ENCODE measurements at regions not wholly inside any gene's neighbourhood (a gene's known extent, or its start where the extent isn't known, plus 50 kb on each side); places are given as distances from the start of the nearest gene placed in this dataset.

DNA sequence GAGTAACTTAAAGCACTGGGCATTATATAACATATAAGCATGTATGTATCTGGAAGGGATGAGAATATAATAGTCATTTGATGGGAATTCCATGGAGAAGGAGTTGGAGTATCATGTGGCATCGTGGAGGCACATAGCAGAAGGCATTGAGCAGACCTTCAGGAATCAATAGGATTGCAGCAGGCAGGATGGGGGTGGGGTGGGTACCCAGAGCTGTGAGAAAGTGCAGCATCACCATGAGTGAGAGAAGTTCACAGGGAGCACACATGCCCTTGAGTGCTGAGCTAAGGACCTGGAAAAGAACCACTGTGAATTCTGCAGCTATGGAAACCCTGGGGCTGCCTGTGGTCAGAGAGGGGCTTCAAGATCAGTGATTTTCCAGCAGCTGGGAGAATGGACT is 57.3 kb downstream of the MED10 start:
- Histone ChIP-seq H3K4me3 (no peak overlapping the region), H3K36me3 (no peaks in the 10 kb centered on the region), H3K27me3 (no peaks in the 10 kb centered on the region), H3K9me3 (ENCODE audit: low read depth) (no peaks in the 10 kb centered on the region), H3K4me1 (ENCODE audit: low read depth) (no peaks in the 10 kb centered on the region), H3K27ac (no peak overlapping the region)
- DNase-seq (ENCODE audit: low read depth in 1 of 2, low spot score in 1 of 2) = no peak
- TF ChIP-seq, protein P1, sequence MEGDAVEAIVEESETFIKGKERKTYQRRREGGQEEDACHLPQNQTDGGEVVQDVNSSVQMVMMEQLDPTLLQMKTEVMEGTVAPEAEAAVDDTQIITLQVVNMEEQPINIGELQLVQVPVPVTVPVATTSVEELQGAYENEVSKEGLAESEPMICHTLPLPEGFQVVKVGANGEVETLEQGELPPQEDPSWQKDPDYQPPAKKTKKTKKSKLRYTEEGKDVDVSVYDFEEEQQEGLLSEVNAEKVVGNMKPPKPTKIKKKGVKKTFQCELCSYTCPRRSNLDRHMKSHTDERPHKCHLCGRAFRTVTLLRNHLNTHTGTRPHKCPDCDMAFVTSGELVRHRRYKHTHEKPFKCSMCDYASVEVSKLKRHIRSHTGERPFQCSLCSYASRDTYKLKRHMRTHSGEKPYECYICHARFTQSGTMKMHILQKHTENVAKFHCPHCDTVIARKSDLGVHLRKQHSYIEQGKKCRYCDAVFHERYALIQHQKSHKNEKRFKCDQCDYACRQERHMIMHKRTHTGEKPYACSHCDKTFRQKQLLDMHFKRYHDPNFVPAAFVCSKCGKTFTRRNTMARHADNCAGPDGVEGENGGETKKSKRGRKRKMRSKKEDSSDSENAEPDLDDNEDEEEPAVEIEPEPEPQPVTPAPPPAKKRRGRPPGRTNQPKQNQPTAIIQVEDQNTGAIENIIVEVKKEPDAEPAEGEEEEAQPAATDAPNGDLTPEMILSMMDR (IDR thresholded peaks at IDR 0.05; ENCODE audit: low read depth, low read length) = no peak

DNA sequence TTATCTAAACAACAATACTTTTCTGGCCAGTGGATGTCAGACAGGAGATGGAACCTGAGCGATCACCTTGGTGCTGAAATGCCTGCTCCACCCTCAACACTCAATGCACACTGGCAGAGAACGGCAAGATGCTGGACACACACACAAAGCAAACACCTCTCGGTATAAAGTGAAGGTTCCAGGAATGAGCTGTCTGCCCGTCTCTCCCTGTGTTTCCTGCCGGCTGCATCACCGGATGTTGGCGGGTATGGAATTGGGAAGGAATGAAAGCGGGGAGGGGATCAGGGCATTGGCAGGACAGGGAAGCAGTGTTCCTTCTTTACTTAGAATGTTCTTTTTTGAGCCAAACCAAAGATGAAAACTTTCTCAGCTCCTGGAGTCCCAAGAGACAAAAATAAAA is 59.2 kb downstream of the MED10 start:
- H3K9me3 ChIP-seq (ENCODE audit: low read depth) = no peaks in the 10 kb centered on the region
- H3K4me3 ChIP-seq = no peak overlapping the region
- TF ChIP-seq, protein P1 (IDR thresholded peaks at IDR 0.05; ENCODE audit: low read depth, low read length) = no peak
- no peaks in the 10 kb centered on the region for H3K36me3 ChIP-seq
- no peaks in the 10 kb centered on the region for H3K27me3 ChIP-seq
- H3K4me1 ChIP-seq (ENCODE audit: low read depth) = no peaks in the 10 kb centered on the region
- H3K27ac ChIP-seq = no peak overlapping the region
- no peak for DNase-seq (ENCODE audit: low read depth in 1 of 2, low spot score in 1 of 2)

DNA sequence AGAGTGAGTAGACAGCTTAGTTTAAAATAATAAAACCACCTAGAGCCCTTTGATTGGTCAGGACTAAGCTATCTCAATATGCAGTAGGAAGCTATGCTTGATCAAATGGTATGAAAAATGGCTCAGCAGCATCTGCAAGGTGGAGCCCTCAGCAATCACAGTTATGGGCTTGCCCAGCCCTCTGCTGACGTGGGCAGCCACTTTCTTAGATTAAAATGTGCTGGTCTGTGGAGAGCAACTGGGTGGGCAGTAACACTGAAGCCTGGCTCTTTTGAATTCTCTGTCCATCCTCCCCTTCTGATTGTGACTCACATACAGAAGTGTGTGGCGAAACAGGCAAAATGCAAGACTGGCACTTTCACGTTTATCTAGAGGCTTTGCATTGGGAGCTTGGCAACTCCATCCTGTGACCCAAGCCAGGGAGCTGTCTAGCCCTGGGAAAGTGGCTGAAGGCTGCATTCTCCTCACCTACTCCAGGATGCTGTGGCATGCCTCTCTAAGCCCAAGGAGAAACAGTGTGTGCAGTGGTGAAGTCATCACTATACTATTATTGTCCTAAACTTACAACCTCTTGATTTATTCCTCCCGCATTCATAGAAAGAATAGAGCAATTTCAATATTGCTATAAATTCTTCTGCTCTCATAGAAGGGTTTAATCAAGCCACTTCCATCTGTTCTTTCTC is 61.1 kb downstream of the MED10 start:
- no peaks in the 10 kb centered on the region for H3K9me3 ChIP-seq (ENCODE audit: low read depth)
- TF ChIP-seq, protein P1 (IDR thresholded peaks at IDR 0.05; ENCODE audit: low read depth, low read length) = no peak
- no peaks in the 10 kb centered on the region for H3K36me3 ChIP-seq
- DNase-seq (ENCODE audit: low read depth in 1 of 2, low spot score in 1 of 2) = no peak
- H3K4me1 ChIP-seq (ENCODE audit: low read depth) = no peaks in the 10 kb centered on the region
- no peaks in the 10 kb centered on the region for H3K27me3 ChIP-seq
- H3K4me3 ChIP-seq = no peak overlapping the region
- no peak overlapping the region for H3K27ac ChIP-seq

DNA sequence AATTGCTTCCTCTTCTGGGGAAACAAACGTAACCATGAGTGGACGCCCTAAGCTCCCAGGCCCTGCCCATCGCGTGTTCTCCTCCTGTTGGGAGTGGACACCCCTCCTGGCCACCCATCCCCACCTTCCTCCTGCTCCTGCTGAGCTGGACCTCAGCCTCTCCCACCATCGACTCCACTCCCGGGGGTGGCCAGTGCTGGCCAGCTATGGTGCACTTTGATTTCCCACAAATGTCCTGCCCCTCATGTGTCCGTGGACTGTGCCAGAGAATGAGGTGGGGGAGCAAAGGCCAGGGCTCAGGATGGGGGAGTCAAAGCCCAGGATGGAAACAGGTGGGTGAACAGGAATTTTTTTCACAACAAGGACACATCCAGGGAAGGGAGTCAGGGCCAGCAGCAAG is 62.8 kb downstream of the MED10 start:
- H3K27ac ChIP-seq = no peak overlapping the region

DNA sequence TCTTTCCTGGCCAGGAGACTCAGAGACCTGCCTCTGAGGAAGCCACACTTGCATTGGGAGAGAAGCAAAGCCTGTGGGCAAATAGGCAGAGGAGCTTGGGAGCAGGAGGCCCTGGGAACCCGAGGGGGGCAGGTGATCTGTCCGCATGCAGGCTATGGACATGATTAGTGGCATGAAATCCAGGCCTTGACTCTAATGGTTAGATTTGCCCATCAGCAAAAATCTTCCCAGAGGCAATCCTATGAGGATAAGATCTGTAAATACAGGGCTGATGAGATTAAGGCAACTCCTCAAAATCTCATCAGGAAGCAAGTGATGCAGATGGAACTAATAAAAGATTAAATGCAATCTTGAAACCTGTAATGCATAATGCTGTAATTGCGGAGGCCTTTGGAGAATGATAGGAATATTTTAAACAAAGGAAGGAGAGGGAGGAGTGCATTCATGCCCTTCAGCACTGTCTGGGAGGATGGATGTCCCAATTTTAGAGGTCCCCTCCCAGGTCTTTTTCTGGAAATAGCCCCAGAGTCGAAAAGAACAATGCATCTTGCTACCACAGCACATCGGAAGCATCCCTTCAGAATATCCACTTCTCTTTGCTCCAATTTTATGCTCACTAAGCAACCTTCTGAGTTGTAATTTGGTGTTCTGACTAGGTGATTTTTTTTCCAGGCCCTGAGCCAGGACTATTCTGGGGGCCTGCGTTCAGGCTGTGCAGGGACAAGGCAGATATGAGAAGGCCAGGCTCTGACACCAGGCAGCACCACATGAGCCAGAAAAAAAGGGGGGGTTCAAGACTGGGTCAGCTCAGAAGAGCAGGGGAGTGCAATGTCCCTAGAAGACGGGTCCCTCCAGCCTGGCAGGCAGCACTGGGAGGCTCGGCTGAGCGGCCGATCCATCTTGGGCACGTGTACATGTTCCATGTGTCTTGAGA is 66.5 kb downstream of the MED10 start:
- H3K4me1 ChIP-seq (ENCODE audit: low read depth) = no peaks in the 10 kb centered on the region
- no peak overlapping the region for H3K27ac ChIP-seq
- no peak for DNase-seq (ENCODE audit: low read depth in 1 of 2, low spot score in 1 of 2)
- H3K4me3 ChIP-seq = no peak overlapping the region
- no peaks in the 10 kb centered on the region for H3K27me3 ChIP-seq
- TF ChIP-seq, protein P1 (IDR thresholded peaks at IDR 0.05; ENCODE audit: low read depth, low read length) = no peak
- H3K36me3 ChIP-seq = no peaks in the 10 kb centered on the region
- no peaks in the 10 kb centered on the region for H3K9me3 ChIP-seq (ENCODE audit: low read depth)

More for the DNA sequence above, 62.8 kb downstream of the MED10 start:
- no peaks in the 10 kb centered on the region for H3K4me1 ChIP-seq (ENCODE audit: low read depth)
- H3K27me3 ChIP-seq = no peaks in the 10 kb centered on the region
- DNase-seq (ENCODE audit: low read depth in 1 of 2, low spot score in 1 of 2) = no peak
- TF ChIP-seq, protein P1 (IDR thresholded peaks at IDR 0.05; ENCODE audit: low read depth, low read length) = no peak
- H3K4me3 ChIP-seq = no peak overlapping the region
- H3K36me3 ChIP-seq = no peaks in the 10 kb centered on the region
- H3K9me3 ChIP-seq (ENCODE audit: low read depth) = no peaks in the 10 kb centered on the region

Measured in cardiac muscle cell (in vitro differentiated cells and primary cell).